Trophoblast cell (in vitro differentiated cells and primary cell): ENCODE measurements at regions not wholly inside any gene's neighbourhood (a gene's known extent, or its start where the extent isn't known, plus 50 kb on each side); places are given as distances from the start of the nearest gene placed in this dataset.
"Not testable (repeated sequence)": the region's sequence is repeated elsewhere in the genome, so short reads cannot be mapped to it uniquely, and the experiment has no call there.

ENCODE experiments used
- DNase-seq, 2 donors: peaks; one replicate each; pipeline ENCODE4 v3.0.0-alpha.2; 2016
- H2AFZ ChIP-seq: 2 replicates; pipeline ENCODE4 v1.6.1; 2013; ENCODE audit warnings: low read length, moderate library complexity, mild to moderate bottlenecking; ENCODE audit not compliant: insufficient read depth, poor library complexity
- H2AK5ac ChIP-seq: 2 replicates; pipeline ENCODE4 v1.6.1; 2013; ENCODE audit warnings: mild to moderate bottlenecking, low read length
- H2BK120ac ChIP-seq: 2 replicates; pipeline ENCODE4 v1.6.1; 2013; ENCODE audit warnings: low read length, mild to moderate bottlenecking, moderate library complexity; ENCODE audit not compliant: insufficient read depth, poor library complexity
- H2BK12ac ChIP-seq: 2 replicates; pipeline ENCODE4 v1.6.1; 2013; ENCODE audit warnings: mild to moderate bottlenecking, low read length, moderate library complexity
- H2BK5ac ChIP-seq: 2 replicates; pipeline ENCODE4 v1.6.1; 2013; ENCODE audit warnings: low read length, low read depth, moderate library complexity, mild to moderate bottlenecking; ENCODE audit not compliant: poor library complexity
- H3K14ac ChIP-seq: 2 replicates; pipeline ENCODE4 v1.6.1; 2013; ENCODE audit warnings: mild to moderate bottlenecking, low read length
- H3K18ac ChIP-seq: 2 replicates; pipeline ENCODE4 v1.6.1; 2013; ENCODE audit warnings: mild to moderate bottlenecking, low read length
- H3K23ac ChIP-seq: 2 replicates; pipeline ENCODE4 v1.6.1; 2013; ENCODE audit warnings: low read length
- H3K27ac ChIP-seq: 2 replicates; pipeline ENCODE4 v1.5.1; 2013; ENCODE audit warnings: low read depth, mild to moderate bottlenecking, inconsistent platforms, low read length, moderate library complexity
- H3K27me3 ChIP-seq: 2 replicates; pipeline ENCODE4 v1.6.1; 2013; ENCODE audit warnings: inconsistent platforms, mild to moderate bottlenecking, low read length, moderate library complexity; ENCODE audit not compliant: insufficient read depth
- H3K36me3 ChIP-seq, 2 experiments: 1 replicate in 1 of 2; 2 replicates in 1 of 2; pipeline ENCODE4 v1.6.1; 2013; ENCODE audit warnings: low read length in 2 of 2, mild to moderate bottlenecking in 2 of 2, moderate library complexity in 1 of 2; ENCODE audit not compliant: insufficient read depth in 2 of 2, control insufficient read depth in 1 of 2
- H3K4ac ChIP-seq: 2 replicates; pipeline ENCODE4 v1.6.1; 2013; ENCODE audit warnings: low read depth, mild to moderate bottlenecking, low read length, moderate library complexity
- H3K4me1 ChIP-seq, 2 experiments: 1 replicate in 1 of 2; 2 replicates in 1 of 2; pipeline ENCODE4 v1.6.1; 2013; ENCODE audit warnings: low read length in 2 of 2, mild to moderate bottlenecking in 2 of 2, moderate library complexity in 1 of 2; ENCODE audit not compliant: insufficient read depth in 2 of 2, control insufficient read depth in 1 of 2
- H3K4me2 ChIP-seq: 2 replicates; pipeline ENCODE4 v1.6.1; 2013; ENCODE audit warnings: inconsistent platforms, mild to moderate bottlenecking, low read length, moderate library complexity
- H3K4me3 ChIP-seq: 2 replicates; pipeline ENCODE4 v1.5.1; 2013; ENCODE audit warnings: mild to moderate bottlenecking, low read depth, low read length, inconsistent platforms
- H3K79me1 ChIP-seq: one replicate; pipeline ENCODE4 v1.6.1; 2013; ENCODE audit warnings: low read length
- H3K79me2 ChIP-seq: 2 replicates; pipeline ENCODE4 v1.6.1; 2013; ENCODE audit warnings: low read length, mild to moderate bottlenecking; ENCODE audit not compliant: control insufficient read depth, insufficient read depth, poor library complexity
- H3K9ac ChIP-seq: 2 replicates; pipeline ENCODE4 v1.6.1; 2013; ENCODE audit warnings: mild to moderate bottlenecking, low read length
- H3K9me3 ChIP-seq: 2 replicates; pipeline ENCODE4 v1.6.1; 2013; ENCODE audit warnings: low read depth, mild to moderate bottlenecking, control low read depth, inconsistent platforms, low read length; ENCODE audit not compliant: insufficient read depth
- H4K12ac ChIP-seq: 2 replicates; pipeline ENCODE4 v1.6.1; 2013; ENCODE audit warnings: low read depth, mild to moderate bottlenecking, low read length, moderate library complexity
- H4K8ac ChIP-seq: 2 replicates; pipeline ENCODE4 v1.6.1; 2013; ENCODE audit warnings: low read depth, mild to moderate bottlenecking, low read length, moderate library complexity
- H4K91ac ChIP-seq: one replicate; pipeline ENCODE4 v1.6.1; 2013; ENCODE audit warnings: low read depth, mild to moderate bottlenecking, low read length, moderate library complexity
- WGBS: extraction: QIAGEN DNeasy Blood & Tissue Kit; methylation state at CpG from one replicate; pipeline ENCODE4 v1.1.7; 2013; ENCODE audit warnings: missing lambda C conversion rate; ENCODE audit not compliant: insufficient read length, insufficient coverage; ENCODE audit errors: extremely low coverage; 5-methylcytosine and 5-hydroxymethylcytosine counted together

GRCh38 chr16:18181028-18181427 lies 155.5 kb downstream of the NPIPA8 start:
- H2AFZ ChIP-seq, H3K23ac ChIP-seq, H4K12ac ChIP-seq, H2AK5ac ChIP-seq, H3K79me2 ChIP-seq, H3K79me1 ChIP-seq, H2BK5ac ChIP-seq, H2BK120ac ChIP-seq, DNase-seq, H3K27me3 ChIP-seq, H4K8ac ChIP-seq, H4K91ac ChIP-seq, H3K4me2 ChIP-seq, H3K14ac ChIP-seq, H3K9me3 ChIP-seq, H3K9ac ChIP-seq, H3K4ac ChIP-seq, H3K27ac ChIP-seq, H3K4me1 ChIP-seq, H2BK12ac ChIP-seq, H3K36me3 ChIP-seq, H3K18ac ChIP-seq, H3K4me3 ChIP-seq: not testable (repeated sequence)
- no CpG with 5 or more reads among the region's 6 CpGs for WGBS

DNA sequence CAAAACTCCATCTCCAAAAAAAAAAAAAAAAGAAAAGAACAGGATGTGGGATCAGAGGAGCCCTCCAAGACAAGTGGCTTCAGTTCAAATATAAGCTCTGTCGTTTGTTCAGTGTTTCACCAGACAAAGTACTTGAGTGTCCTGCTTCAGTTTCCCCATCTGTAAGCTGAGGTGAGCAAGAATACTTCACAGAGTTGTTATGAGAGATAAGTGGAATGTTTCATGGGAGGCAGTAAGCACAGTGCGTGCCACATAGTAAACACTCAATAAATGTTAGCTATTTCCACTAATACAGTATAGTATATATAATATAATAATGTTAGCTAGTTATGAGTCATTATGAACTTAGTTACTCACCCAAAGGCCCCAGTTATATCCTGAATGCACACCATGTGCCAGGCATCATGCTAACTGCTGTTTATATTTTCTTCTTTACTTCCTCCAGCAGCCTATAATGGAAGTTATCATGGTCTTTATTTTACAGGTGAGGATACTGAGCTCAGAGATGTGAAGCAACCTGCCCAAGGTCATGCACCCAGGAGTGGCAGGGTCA lies 162.5 kb downstream of the NPIPA8 start:
- H3K27ac ChIP-seq, H3K36me3 ChIP-seq, H4K12ac ChIP-seq, H4K8ac ChIP-seq, H3K4ac ChIP-seq, H4K91ac ChIP-seq, H3K79me2 ChIP-seq, H3K79me1 ChIP-seq, H2AFZ ChIP-seq, H3K4me3 ChIP-seq, H2BK12ac ChIP-seq, H3K18ac ChIP-seq, H3K4me2 ChIP-seq, H3K4me1 ChIP-seq, H3K14ac ChIP-seq, DNase-seq, H3K23ac ChIP-seq, H2BK5ac ChIP-seq, H2BK120ac ChIP-seq, H2AK5ac ChIP-seq, H3K9me3 ChIP-seq, H3K9ac ChIP-seq, H3K27me3 ChIP-seq: not testable (repeated sequence)
- no CpG with 5 or more reads among the region's 2 CpGs for WGBS

DNA sequence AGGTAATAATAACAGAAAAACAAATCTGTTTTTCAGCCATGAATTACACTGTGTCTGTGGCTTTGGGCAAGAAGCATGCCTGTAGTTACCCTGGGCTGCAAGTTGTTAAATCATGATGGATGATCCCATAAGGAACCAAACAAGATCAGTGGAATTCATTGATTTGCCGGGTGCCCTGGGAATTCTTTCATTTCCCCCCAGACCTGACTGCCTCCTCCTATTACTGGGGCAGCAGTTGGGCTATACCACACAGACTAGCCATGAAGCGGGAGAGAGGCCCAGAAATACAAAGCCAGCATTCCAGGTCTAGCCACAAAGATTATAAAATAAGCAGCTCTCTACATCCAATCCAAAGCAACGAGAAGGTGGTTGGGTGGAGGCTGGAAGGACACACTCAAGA lies 174.2 kb downstream of the NPIPA8 start:
- not testable (repeated sequence) for H3K14ac ChIP-seq, H3K9me3 ChIP-seq, H3K27ac ChIP-seq, H2AK5ac ChIP-seq, H3K4ac ChIP-seq, H4K8ac ChIP-seq, H3K18ac ChIP-seq, H3K4me1 ChIP-seq, H2BK120ac ChIP-seq, H2BK12ac ChIP-seq, H3K79me2 ChIP-seq, H3K4me2 ChIP-seq, H3K36me3 ChIP-seq, H3K79me1 ChIP-seq, H4K91ac ChIP-seq, H3K23ac ChIP-seq, H3K27me3 ChIP-seq, H2AFZ ChIP-seq, H3K4me3 ChIP-seq, H4K12ac ChIP-seq, H3K9ac ChIP-seq, DNase-seq, H2BK5ac ChIP-seq
- WGBS: no CpG with 5 or more reads among the region's 3 CpGs

GRCh38 chr16:18161224-18161623 lies 175.3 kb downstream of the NPIPA8 start:
- not testable (repeated sequence) for H4K91ac ChIP-seq, H2AK5ac ChIP-seq, H2BK5ac ChIP-seq, H3K79me1 ChIP-seq, H3K14ac ChIP-seq, H3K4me1 ChIP-seq, H2BK120ac ChIP-seq, H2AFZ ChIP-seq, H3K36me3 ChIP-seq, H3K23ac ChIP-seq, H3K4me3 ChIP-seq, H3K4me2 ChIP-seq, H4K12ac ChIP-seq, H3K4ac ChIP-seq, H2BK12ac ChIP-seq, H3K79me2 ChIP-seq, DNase-seq, H3K27ac ChIP-seq, H3K18ac ChIP-seq, H3K27me3 ChIP-seq, H3K9ac ChIP-seq, H4K8ac ChIP-seq, H3K9me3 ChIP-seq
- WGBS: no CpG with 5 or more reads among the region's 4 CpGs
